Activated CD8-positive, alpha-beta memory T cell treated with anti-CD3 and anti-CD28 coated beads, Interleukin-2, amount 50 U/mL, for 24 hours (primary cell): ENCODE measurements at regions not wholly inside any gene's neighbourhood (a gene's known extent, or its start where the extent isn't known, plus 50 kb on each side); places are given as distances from the start of the nearest gene placed in this dataset.

Experiments used
- DNase-seq: peaks from one replicate; pipeline ENCODE4 v3.0.0-alpha.2; 2020; ENCODE audit errors: extremely low read depth

- DNase-seq: no peak
Observed at GRCh38 chr2:238560234-238560633, 133.5 kb downstream of the ASB1 start.

GRCh38 chr2:238561230-238561629, 134.5 kb downstream of the ASB1 start:
- DNase-seq: no peak

GRCh38 chr2:238562446-238562845, 135.7 kb downstream of the ASB1 start:
- DNase-seq: no peak

GRCh38 chr2:238563551-238563950, 136.8 kb downstream of the ASB1 start:
- no peak for DNase-seq

- DNase-seq: no peak
Observed at GRCh38 chr2:238564286-238564920, 137.7 kb downstream of the ASB1 start.

- DNase-seq: no peak
Observed at GRCh38 chr2:238565031-238565430, 138.3 kb downstream of the ASB1 start.

- no peak for DNase-seq
Observed at GRCh38 chr2:238566001-238566645, 139.4 kb downstream of the ASB1 start.

- no peak for DNase-seq
Observed at GRCh38 chr2:238567067-238567855, 140.5 kb downstream of the ASB1 start.

- no peak for DNase-seq
Observed at GRCh38 chr2:238567996-238568395, 141.3 kb downstream of the ASB1 start.

- no peak for DNase-seq
Observed at GRCh38 chr2:238568455-238569440, 142.0 kb downstream of the ASB1 start.

- DNase-seq: no peak
Observed at GRCh38 chr2:238569507-238570195, 142.9 kb downstream of the ASB1 start.

GRCh38 chr2:238570391-238570790, 143.7 kb downstream of the ASB1 start:
- no peak for DNase-seq

GRCh38 chr2:238570926-238571325, 144.2 kb downstream of the ASB1 start:
- no peak for DNase-seq

- no peak for DNase-seq
Observed at GRCh38 chr2:238571661-238572372, 145.1 kb downstream of the ASB1 start.

- no peak for DNase-seq
Observed at GRCh38 chr2:238573065-238573778, 146.5 kb downstream of the ASB1 start.

- DNase-seq: no peak
Observed at GRCh38 chr2:238573916-238574315, 147.2 kb downstream of the ASB1 start.

- DNase-seq: no peak
Observed at GRCh38 chr2:238574490-238575271, 148.0 kb downstream of the ASB1 start.

- DNase-seq: no peak
Observed at GRCh38 chr2:238576674-238577073, 149.9 kb downstream of the ASB1 start.

- no peak for DNase-seq
Observed at GRCh38 chr2:238578256-238578655, 151.5 kb downstream of the ASB1 start.
